ENCODE measurements at regions not wholly inside any gene's neighbourhood (a gene's known extent, or its start where the extent isn't known, plus 50 kb on each side); places are given as distances from the start of the nearest gene placed in this dataset.
"Not testable (repeated sequence)": the region's sequence is repeated elsewhere in the genome, so short reads cannot be mapped to it uniquely, and the experiment has no call there.

- Mint-ChIP-seq H3K36me3 (ENCODE audit: insufficient read depth, unreplicated experiment) (no peaks in the 10 kb centered on the region), H3K27me3 (ENCODE audit: insufficient read depth, unreplicated experiment) (no peaks in the 10 kb centered on the region), H3K27ac (ENCODE audit: unreplicated experiment) (no peak overlapping the region), H3K4me1 (ENCODE audit: low read depth, unreplicated experiment) (no peaks in the 10 kb centered on the region), H3K4me3 (ENCODE audit: unreplicated experiment) (no peak overlapping the region), H3K9me3 (ENCODE audit: unreplicated experiment) (no peaks in the 10 kb centered on the region)
- no peak for TF ChIP-seq CTCF (IDR thresholded peaks at IDR 0.05; ENCODE audit: insufficient read depth in 1 of 2, low read depth in 1 of 2, low read length in 1 of 2, severe bottlenecking in 1 of 2, unreplicated experiment in 1 of 2)
- Histone ChIP-seq H3K9me3 (no peaks in the 10 kb centered on the region), H3K4me1 (no peaks in the 10 kb centered on the region), H3K4me3 (ENCODE audit: low read depth, low read length) (no peak overlapping the region), H3K36me3 (ENCODE audit: control insufficient read depth, insufficient read depth, low read length) (no peaks in the 10 kb centered on the region), H3K27me3 (replicated peaks; ENCODE audit: control insufficient read depth, insufficient read depth, low read length) (no peaks in the 10 kb centered on the region)
- intact Hi-C loops (cut with micrococcal nuclease; ENCODE audit: unreplicated experiment) = no loop called here
- no peak for DNase-seq
- ChIA-PET POLR2A (no interaction called here), CTCF (no interaction called here)
- BruUV-seq (replicated peaks) = no TSS peak
Observed at GRCh38 chrX:65837875-65838549, 170.6 kb downstream of the MSN start.

DNA sequence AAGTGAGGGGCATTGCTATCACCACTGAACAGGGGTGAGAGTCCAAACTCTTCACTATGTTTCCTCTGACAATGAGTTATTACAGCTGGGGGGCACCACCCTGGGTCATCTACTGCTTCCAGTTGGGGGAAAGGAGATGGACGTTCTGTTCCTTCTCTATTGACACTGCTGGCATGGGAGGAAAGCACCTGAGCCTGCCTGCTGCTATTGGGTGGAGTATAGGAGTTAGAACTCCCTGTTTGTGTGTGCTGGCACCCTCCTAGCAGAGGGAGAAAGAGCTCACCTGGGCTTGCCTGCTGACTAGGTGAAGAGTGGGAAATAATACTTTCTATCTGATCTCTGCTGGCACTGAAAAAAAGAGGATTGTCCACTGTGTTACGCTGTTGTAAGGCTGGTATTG is 163.8 kb downstream of the MSN start:
- Histone ChIP-seq H3K4me1 (no peaks in the 10 kb centered on the region), H3K36me3 (ENCODE audit: control insufficient read depth, insufficient read depth, low read length) (no peaks in the 10 kb centered on the region), H3K27me3 (replicated peaks; ENCODE audit: control insufficient read depth, insufficient read depth, low read length) (no peaks in the 10 kb centered on the region), H3K4me3 (ENCODE audit: low read depth, low read length) (no peak overlapping the region), H3K9me3 (no peaks in the 10 kb centered on the region)
- H3K4me3 Mint-ChIP-seq (ENCODE audit: unreplicated experiment) = no peak overlapping the region
- no TSS peak for BruUV-seq (replicated peaks)
- DNase-seq = no peak
- TF ChIP-seq CTCF (IDR thresholded peaks at IDR 0.05; ENCODE audit: insufficient read depth in 1 of 2, low read depth in 1 of 2, low read length in 1 of 2, severe bottlenecking in 1 of 2, unreplicated experiment in 1 of 2) = no peak
- H3K27ac Mint-ChIP-seq (ENCODE audit: unreplicated experiment) = no peak overlapping the region
- H3K27me3 Mint-ChIP-seq (ENCODE audit: insufficient read depth, unreplicated experiment) = no peaks in the 10 kb centered on the region
- no peaks in the 10 kb centered on the region for H3K9me3 Mint-ChIP-seq (ENCODE audit: unreplicated experiment)
- H3K36me3 Mint-ChIP-seq (ENCODE audit: insufficient read depth, unreplicated experiment) = no peaks in the 10 kb centered on the region
- intact Hi-C loops (cut with micrococcal nuclease; ENCODE audit: unreplicated experiment) = no loop called here
- ChIA-PET CTCF (no interaction called here), POLR2A (no interaction called here)
- no peaks in the 10 kb centered on the region for H3K4me1 Mint-ChIP-seq (ENCODE audit: low read depth, unreplicated experiment)

GRCh38 chrX:65828599-65828998 is 161.1 kb downstream of the MSN start:
- Mint-ChIP-seq H3K27ac (ENCODE audit: unreplicated experiment) (no peak overlapping the region), H3K4me3 (ENCODE audit: unreplicated experiment) (no peak overlapping the region), H3K9me3 (ENCODE audit: unreplicated experiment) (no peaks in the 10 kb centered on the region), H3K4me1 (ENCODE audit: low read depth, unreplicated experiment) (no peaks in the 10 kb centered on the region), H3K27me3 (ENCODE audit: insufficient read depth, unreplicated experiment) (no peaks in the 10 kb centered on the region), H3K36me3 (ENCODE audit: insufficient read depth, unreplicated experiment) (no peaks in the 10 kb centered on the region)
- Histone ChIP-seq H3K4me1 (no peaks in the 10 kb centered on the region), H3K36me3 (ENCODE audit: control insufficient read depth, insufficient read depth, low read length) (no peaks in the 10 kb centered on the region), H3K9me3 (no peaks in the 10 kb centered on the region), H3K4me3 (ENCODE audit: low read depth, low read length) (no peak overlapping the region), H3K27me3 (replicated peaks; ENCODE audit: control insufficient read depth, insufficient read depth, low read length) (no peaks in the 10 kb centered on the region)
- no TSS peak for BruUV-seq (replicated peaks)
- DNase-seq = no peak
- intact Hi-C loops (cut with micrococcal nuclease; ENCODE audit: unreplicated experiment) = no loop called here
- ChIA-PET CTCF (no interaction called here), POLR2A (no interaction called here)
- no peak for TF ChIP-seq CTCF (IDR thresholded peaks at IDR 0.05; ENCODE audit: insufficient read depth in 1 of 2, low read depth in 1 of 2, low read length in 1 of 2, severe bottlenecking in 1 of 2, unreplicated experiment in 1 of 2)

DNA sequence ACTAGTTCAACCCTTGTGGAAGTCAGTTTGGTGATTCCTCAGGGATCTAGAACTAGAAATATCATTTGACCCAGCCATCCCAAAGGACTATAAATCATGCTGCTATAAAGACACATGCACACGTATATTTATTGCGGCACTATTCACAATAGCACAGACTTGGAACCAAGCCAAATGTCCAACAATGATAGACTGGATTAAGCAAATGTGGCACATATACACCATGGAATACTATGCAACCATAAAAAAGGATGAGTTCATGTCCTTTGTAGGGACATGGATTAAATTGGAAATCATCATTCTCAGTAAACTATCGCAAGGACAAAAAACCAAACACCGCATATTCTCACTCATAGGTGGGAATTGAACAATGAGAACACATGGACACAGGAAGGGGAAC is 157.8 kb downstream of the MSN start:
- H3K27ac Mint-ChIP-seq (ENCODE audit: unreplicated experiment); H3K27me3 Mint-ChIP-seq (ENCODE audit: insufficient read depth, unreplicated experiment); CTCF ChIA-PET; H3K36me3 Mint-ChIP-seq (ENCODE audit: insufficient read depth, unreplicated experiment); H3K36me3 ChIP-seq (ENCODE audit: control insufficient read depth, insufficient read depth, low read length); BruUV-seq (replicated peaks); H3K9me3 ChIP-seq; H3K4me3 Mint-ChIP-seq (ENCODE audit: unreplicated experiment); H3K27me3 ChIP-seq (replicated peaks; ENCODE audit: control insufficient read depth, insufficient read depth, low read length); H3K4me1 Mint-ChIP-seq (ENCODE audit: low read depth, unreplicated experiment); POLR2A ChIA-PET; H3K4me1 ChIP-seq; H3K9me3 Mint-ChIP-seq (ENCODE audit: unreplicated experiment); H3K4me3 ChIP-seq (ENCODE audit: low read depth, low read length); DNase-seq; intact Hi-C loops (cut with micrococcal nuclease; ENCODE audit: unreplicated experiment): not testable (repeated sequence)
